Stimulated activated CD4-positive, alpha-beta T cell treated with anti-CD3 and anti-CD28 coated beads, Interleukin-1b, Interleukin-23, amount 100 ng/mL, for 48 hours (primary cell): ENCODE measurements at regions not wholly inside any gene's neighbourhood (a gene's known extent, or its start where the extent isn't known, plus 50 kb on each side); places are given as distances from the start of the nearest gene placed in this dataset.
"Not testable (repeated sequence)": the region's sequence is repeated elsewhere in the genome, so short reads cannot be mapped to it uniquely, and the experiment has no call there.

Source experiments
- DNase-seq: peaks from one replicate; pipeline ENCODE4 v3.0.0-alpha.2; 2020

- no peak for DNase-seq
Observed at GRCh38 chr14:38556252-38556651, 300.4 kb upstream of the CLEC14A start.

- DNase-seq, result no peak
Observed at GRCh38 chr14:38554026-38554425, 298.1 kb upstream of the CLEC14A start.

- DNase-seq, result no peak
Observed at GRCh38 chr14:38553586-38553985, 297.7 kb upstream of the CLEC14A start.

- DNase-seq, result no peak
Observed at GRCh38 chr14:38549564-38549963, 293.7 kb upstream of the CLEC14A start.

GRCh38 chr14:38547961-38548490 lies 292.1 kb upstream of the CLEC14A start:
- DNase-seq, result no peak

- no peak for DNase-seq
Observed at GRCh38 chr14:38546932-38547551, 291.1 kb upstream of the CLEC14A start.

GRCh38 chr14:38544776-38545175 lies 288.9 kb upstream of the CLEC14A start:
- DNase-seq, result no peak

- DNase-seq, result not testable (repeated sequence)
Observed at GRCh38 chr14:38543851-38544250, 288.0 kb upstream of the CLEC14A start.

GRCh38 chr14:38538053-38538452 lies 282.2 kb upstream of the CLEC14A start:
- not testable (repeated sequence) for DNase-seq

- no peak for DNase-seq
Observed at GRCh38 chr14:38536376-38537038, 280.6 kb upstream of the CLEC14A start.

- DNase-seq, result no peak
Observed at GRCh38 chr14:38528582-38528981, 272.7 kb upstream of the CLEC14A start.

GRCh38 chr14:38527502-38527878 lies 271.6 kb upstream of the CLEC14A start:
- DNase-seq, result no peak

- DNase-seq, result no peak
Observed at GRCh38 chr14:38526826-38527501, 271.1 kb upstream of the CLEC14A start.

GRCh38 chr14:38524636-38525509 lies 269.0 kb upstream of the CLEC14A start:
- DNase-seq, result no peak

GRCh38 chr14:38522724-38523123 lies 266.8 kb upstream of the CLEC14A start:
- no peak for DNase-seq

GRCh38 chr14:38521591-38521990 lies 265.7 kb upstream of the CLEC14A start:
- DNase-seq, result no peak

GRCh38 chr14:38517426-38517825 lies 261.5 kb upstream of the CLEC14A start:
- DNase-seq, result no peak

- no peak for DNase-seq
Observed at GRCh38 chr14:38512236-38512635, 256.3 kb upstream of the CLEC14A start.

- DNase-seq, result no peak
Observed at GRCh38 chr14:38507299-38507698, 251.4 kb upstream of the CLEC14A start.

- DNase-seq, result no peak
Observed at GRCh38 chr14:38505973-38506249, 250.0 kb upstream of the CLEC14A start.

- no peak for DNase-seq
Observed at GRCh38 chr14:38505221-38505972, 249.5 kb upstream of the CLEC14A start.

- DNase-seq, result no peak
Observed at GRCh38 chr14:38504175-38504574, 248.3 kb upstream of the CLEC14A start.

GRCh38 chr14:38502239-38502638 lies 246.3 kb upstream of the CLEC14A start:
- no peak for DNase-seq
